NB4 (cell line): ENCODE measurements at regions not wholly inside any gene's neighbourhood (a gene's known extent, or its start where the extent isn't known, plus 50 kb on each side); places are given as distances from the start of the nearest gene placed in this dataset.

ENCODE experiments used
- DNase-seq: peaks from one replicate; pipeline ENCODE4 v3.0.0; 2010; ENCODE audit warnings: low read depth
- H3K4me3 ChIP-seq: one replicate; pipeline ENCODE4 v1.5.1; 2011; ENCODE audit warnings: mild to moderate bottlenecking, low read depth, low read length, moderate library complexity
- MYC ChIP-seq: IDR thresholded peaks from 2 replicates; pipeline ENCODE4 v1.6.1; 2011; ENCODE audit warnings: low read depth, low read length
- POLR2A ChIP-seq: IDR thresholded peaks from 2 replicates; pipeline ENCODE4 v1.6.1; 2011; ENCODE audit warnings: mild to moderate bottlenecking; ENCODE audit not compliant: insufficient read length; ENCODE audit errors: extremely low read depth
- TF ChIP-seq, protein P1 (sequence below): IDR thresholded peaks from one replicate; pipeline ENCODE4 v1.5.1; 2012; ENCODE audit warnings: low read depth, low read length
- TF ChIP-seq, protein P2 (sequence below): IDR thresholded peaks from 2 replicates; pipeline ENCODE4 v1.6.1; 2011; ENCODE audit warnings: low read depth, low read length

DNA sequence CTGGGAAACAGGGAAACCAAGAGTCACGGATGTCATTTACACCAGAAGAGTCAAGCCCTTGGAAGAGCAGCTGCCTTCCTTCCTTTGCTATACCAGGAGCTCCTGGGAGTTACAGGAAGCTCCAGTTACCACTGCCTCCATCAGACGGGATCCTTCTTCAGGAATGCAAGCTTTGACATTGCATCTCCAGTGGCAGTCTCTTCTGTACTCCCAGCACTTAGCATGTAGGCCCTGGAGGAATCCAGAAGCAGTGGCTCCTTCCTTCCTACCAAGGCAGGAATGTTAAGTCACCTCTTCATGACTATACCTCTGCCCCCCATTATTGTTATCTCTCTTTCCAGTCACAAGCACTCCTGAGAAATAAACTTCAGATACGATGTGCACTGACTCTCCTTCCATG, 836.0 kb downstream of the MAFB start:
- H3K4me3 ChIP-seq: no peak overlapping the region
- DNase-seq: no peak
- TF ChIP-seq POLR2A: no peak
- TF ChIP-seq, protein P1, sequence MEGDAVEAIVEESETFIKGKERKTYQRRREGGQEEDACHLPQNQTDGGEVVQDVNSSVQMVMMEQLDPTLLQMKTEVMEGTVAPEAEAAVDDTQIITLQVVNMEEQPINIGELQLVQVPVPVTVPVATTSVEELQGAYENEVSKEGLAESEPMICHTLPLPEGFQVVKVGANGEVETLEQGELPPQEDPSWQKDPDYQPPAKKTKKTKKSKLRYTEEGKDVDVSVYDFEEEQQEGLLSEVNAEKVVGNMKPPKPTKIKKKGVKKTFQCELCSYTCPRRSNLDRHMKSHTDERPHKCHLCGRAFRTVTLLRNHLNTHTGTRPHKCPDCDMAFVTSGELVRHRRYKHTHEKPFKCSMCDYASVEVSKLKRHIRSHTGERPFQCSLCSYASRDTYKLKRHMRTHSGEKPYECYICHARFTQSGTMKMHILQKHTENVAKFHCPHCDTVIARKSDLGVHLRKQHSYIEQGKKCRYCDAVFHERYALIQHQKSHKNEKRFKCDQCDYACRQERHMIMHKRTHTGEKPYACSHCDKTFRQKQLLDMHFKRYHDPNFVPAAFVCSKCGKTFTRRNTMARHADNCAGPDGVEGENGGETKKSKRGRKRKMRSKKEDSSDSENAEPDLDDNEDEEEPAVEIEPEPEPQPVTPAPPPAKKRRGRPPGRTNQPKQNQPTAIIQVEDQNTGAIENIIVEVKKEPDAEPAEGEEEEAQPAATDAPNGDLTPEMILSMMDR: no peak
- no peak for TF ChIP-seq MYC
- TF ChIP-seq, protein P2, sequence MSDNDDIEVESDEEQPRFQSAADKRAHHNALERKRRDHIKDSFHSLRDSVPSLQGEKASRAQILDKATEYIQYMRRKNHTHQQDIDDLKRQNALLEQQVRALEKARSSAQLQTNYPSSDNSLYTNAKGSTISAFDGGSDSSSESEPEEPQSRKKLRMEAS: no peak

DNA sequence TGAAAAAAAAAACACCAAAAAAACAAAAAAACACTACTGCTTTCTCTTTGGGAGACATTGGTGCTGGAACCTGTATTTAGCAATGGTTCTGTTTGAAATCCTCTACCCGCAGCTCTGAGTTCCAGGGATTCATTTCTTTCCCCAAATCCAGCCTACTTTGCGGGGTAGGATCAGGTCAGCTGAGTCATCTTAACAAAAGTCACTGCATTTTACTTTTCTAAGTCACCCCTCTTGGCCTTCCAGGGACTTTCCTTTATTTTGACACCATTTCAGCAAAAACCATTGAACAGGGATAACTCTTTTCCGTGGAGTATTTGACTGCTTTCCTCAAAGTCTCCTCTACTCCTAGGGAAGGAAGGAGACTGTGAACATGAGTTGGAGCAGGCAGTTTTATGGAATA, 837.6 kb downstream of the MAFB start:
- no peak for DNase-seq
- H3K4me3 ChIP-seq: no peak overlapping the region
- TF ChIP-seq, protein P2: no peak
- TF ChIP-seq POLR2A (no peak), MYC (no peak)
- TF ChIP-seq, protein P1: no peak

DNA sequence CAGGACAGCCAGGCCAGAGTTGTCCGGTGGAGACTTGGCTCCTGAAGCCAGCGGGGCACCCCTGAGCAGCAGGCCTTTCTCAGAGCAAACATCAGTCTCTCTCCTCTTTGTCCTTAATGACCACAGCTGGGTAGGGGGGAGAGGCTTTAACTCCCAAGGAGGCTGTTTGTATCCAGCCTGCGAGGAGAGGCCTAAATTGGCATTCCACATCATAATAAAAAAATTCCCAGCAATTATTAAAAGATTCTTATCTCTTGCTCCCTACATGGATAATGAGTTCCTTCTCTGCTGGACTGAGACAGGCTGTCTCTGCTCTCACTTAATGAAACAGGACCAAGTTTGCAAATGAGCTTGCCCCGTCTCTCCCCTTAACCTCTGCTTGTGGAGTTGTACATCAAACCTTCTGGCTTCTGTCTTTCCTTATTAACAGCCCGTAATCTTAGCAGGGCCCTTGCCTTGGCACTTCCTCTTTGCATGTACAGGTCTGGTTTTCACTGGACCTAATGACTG, 838.2 kb downstream of the MAFB start:
- DNase-seq: no peak
- TF ChIP-seq, protein P2: no peak
- TF ChIP-seq POLR2A (no peak), MYC (no peak)
- TF ChIP-seq, protein P1: no peak
- no peak overlapping the region for H3K4me3 ChIP-seq

DNA sequence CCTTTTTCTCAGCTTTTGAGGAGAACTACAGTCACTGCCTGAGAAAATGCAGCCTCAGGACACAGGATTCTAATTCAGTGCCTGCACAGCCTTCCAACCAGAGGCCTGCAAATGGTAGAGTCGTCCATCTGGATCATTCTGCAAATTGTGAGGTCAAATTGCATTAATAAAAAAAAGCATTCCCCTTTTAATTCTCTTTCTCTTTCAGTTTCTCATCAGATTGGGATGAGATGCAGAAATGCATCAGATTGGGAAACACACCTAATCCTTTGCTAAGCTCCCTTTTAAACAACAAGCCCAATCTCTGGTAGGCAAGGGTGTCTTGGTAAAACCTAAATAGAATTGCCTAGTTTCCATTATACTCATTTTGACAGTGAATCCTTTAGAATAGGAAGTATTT, 838.8 kb downstream of the MAFB start:
- TF ChIP-seq, protein P1: no peak
- TF ChIP-seq, protein P2: no peak
- TF ChIP-seq MYC (no peak), POLR2A (no peak)
- no peak for DNase-seq

DNA sequence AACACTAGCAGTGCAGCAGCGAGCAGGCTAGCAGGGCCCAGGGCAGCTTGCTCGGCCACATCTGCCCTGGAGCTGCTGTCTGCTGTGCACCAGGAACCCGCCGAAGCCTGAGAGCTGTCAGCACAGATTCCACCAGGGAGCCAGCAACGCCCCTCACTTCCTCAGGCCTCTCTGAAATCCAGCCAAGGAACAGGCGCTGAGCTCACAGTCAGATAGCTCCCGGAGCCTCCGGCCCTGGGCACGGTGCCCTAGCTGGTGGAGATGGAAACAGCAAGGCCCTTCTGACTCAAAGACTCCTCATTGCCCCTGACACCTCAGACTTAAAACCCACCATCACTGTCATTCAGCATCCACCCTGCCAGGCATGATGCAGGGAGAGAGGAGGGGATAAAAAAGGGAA, 839.4 kb downstream of the MAFB start:
- no peak for DNase-seq
- TF ChIP-seq POLR2A: no peak
- TF ChIP-seq, protein P1: no peak
- no peak for TF ChIP-seq MYC
- TF ChIP-seq, protein P2: no peak
- no peak overlapping the region for H3K4me3 ChIP-seq

More for the DNA sequence above, 838.8 kb downstream of the MAFB start:
- H3K4me3 ChIP-seq: no peak overlapping the region

DNA sequence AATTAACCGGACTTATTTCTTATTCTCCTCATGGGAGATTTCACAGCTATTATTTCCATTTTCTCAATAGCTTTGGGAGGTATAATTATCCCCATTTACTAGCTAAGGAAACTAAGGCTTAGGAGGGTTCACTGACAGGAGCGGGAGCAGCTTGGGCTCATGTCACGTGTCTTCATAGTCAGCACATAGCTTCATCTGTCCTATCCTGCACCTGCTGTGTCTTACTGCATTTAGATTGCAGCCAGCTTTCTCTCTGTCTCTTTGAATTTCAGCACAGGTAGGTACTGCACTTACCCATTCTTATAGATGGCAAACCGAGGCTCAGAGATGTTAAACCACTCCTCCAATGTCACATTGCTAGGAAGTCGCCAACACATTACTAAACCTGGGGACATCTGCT, 839.9 kb downstream of the MAFB start:
- H3K4me3 ChIP-seq: no peak overlapping the region
- DNase-seq: no peak
- TF ChIP-seq, protein P1: no peak
- TF ChIP-seq, protein P2: no peak
- no peak for TF ChIP-seq POLR2A
- no peak for TF ChIP-seq MYC
